NCI-H2171 (cell line): ENCODE measurements at regions not wholly inside any gene's neighbourhood (a gene's known extent, or its start where the extent isn't known, plus 50 kb on each side); places are given as distances from the start of the nearest gene placed in this dataset.

Source experiments
- DNase-seq: peaks from one replicate; lab custom pipeline; 2025; lab: John Stamatoyannopoulos, UW

GRCh38 chr1:29833581-29833980 lies 597.3 kb downstream of the PTPRU start:
- DNase-seq, result peak; percentile 21

- no peak for DNase-seq
Measured at GRCh38 chr1:29832936-29833335, 596.6 kb downstream of the PTPRU start.

DNA sequence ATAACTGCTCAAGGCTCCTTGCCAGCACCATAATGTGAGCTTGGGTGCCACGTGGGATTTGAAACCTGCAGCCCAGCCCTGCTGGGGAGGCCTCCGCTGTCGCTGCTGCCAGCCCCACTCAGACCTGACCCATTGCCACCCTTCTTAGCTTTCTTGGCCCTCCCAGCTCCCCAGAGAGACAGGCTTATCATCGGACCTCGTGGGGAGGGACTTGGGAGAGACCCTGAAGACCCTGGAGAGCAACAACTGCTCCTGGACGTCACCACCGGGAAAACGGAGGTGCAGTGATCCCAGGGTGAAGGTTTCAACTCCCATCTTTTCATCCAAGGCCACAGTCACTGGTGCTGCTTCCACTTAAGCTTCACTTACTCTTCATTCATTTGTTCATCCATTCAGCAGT lies 596.1 kb downstream of the PTPRU start:
- no peak for DNase-seq

DNA sequence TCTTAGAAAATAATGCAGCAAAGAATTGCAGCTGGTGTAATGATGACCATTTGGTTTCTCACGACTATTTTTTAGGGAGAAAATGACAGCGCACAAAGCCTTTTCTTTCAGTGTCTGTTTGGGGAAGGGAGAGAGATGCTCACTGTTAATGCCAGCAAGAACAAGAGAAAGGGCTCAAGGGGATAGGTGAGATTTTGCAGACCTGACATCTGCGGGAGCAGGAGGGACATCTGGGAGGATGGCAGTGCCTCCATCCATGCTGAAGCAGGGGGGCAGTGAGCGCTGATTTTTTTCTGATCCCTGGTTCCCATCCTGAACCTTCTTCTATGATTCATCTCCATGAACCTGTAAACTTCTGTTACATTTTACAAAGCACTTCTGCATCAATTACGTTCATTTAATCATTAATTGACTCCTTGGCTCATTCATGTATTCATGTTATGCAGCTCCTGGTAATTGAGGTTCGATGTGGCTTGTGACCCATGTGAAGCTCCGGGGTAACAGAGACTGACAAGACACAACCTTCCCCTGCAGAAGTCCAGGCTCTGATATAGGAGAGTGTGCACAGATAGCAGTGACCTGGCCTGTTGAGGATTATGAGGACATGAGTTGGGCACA lies 595.3 kb downstream of the PTPRU start:
- DNase-seq, result no peak

DNA sequence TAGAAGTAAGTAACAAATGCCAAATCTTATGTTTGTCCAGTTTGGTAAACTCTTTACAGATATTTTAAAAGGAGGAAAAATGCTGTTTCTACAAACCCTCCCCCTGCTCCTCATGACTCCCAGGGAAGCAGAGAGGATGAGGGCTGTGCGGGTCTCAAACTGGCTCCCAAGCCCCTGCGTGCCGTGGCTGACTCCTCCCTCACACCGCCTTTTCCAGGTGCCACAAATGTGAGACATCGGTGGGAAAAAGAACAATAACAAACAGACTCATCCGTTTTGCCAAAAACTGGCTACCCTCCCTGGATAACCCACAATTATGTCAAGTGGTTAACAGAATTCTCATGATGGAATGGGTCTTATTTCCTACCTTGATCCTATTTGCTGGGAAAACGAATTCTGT lies 594.6 kb downstream of the PTPRU start:
- DNase-seq, result no peak

- no peak for DNase-seq
Measured at GRCh38 chr1:29830383-29830782, 594.1 kb downstream of the PTPRU start.

DNA sequence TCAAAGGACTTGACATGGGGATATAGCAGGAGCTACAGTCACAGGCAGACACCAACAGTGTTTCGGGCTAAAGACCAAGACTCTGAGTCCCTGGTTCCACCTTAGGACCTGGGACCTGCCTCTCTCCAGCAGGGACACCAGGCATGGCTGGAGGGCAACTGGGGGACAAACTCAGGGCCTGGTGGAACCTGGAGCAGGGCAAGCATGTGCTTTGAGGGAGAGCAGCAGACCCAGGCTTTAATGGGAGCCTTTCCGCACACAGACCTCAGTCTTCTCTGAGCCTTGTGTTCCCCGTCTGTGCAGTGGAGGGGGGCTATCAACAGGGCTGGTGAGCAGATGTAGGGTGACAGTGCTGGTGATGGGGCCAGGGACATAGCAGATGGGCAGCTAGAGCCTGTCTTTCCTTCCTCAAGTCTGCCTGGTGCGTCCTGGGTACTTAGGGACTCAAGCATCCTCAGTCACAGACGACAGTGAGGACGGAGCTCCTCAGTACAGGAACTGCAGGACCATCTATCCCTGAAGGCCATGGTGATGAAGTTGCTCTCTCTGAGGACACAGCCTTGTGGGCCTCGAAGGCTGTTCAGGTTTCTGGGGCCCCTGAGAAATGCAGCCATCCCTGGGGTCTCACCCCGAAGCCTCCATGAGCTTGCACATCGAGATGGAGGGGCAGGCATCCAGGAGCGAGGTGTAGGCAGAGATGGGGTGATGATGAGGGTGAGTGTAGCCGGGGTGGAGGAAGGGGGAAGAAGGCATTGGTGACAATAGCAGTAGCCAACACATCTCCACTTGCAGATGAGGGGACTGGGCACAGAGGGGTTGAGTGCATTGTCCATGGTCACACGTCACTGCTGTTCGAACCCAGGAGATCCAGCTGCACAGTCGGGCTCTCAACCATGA lies 593.4 kb downstream of the PTPRU start:
- DNase-seq, result no peak

DNA sequence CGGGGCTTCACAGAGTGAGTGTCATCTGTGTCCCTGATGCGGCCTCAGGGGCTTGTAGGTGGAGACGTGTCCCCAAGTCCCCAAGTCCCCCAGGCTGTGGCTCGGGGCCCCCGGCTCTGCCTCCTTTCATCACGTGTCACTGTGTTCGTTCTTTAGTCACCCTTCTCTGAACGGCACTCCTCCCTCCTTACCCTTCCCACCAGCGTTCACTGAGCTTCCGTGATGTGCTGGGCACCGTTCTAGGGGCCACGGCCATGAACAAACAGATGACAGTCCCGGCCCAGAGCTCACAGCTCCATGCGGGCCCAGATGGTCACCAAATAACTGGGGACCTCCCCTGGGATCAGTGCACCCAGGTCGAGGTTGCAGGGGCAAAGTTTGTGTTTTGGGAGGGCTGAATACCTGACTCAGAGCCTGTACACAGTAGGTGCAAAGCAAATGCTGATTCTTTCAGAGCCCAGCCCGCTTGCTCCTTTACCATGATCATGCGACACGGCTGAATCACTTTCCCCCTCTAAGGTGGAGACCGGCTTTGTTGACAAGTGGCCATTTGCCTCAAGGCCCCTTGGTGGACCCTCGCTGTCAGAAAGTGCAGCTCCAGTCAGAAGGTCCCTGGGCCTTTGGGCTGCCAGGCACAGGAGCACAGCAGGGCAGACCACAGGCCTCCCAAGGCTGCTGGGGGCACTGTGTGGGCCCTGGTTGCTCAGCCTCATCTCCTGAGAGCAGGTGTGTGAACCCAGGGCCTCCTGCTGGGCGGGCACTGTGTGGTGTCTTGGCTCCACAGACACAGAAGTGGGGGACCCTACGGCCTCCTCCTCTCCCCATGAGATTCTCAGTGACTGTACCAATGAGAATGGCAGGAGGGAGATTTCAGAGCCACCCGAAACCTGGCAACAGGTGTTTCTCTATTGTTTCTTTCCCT lies 592.5 kb downstream of the PTPRU start:
- no peak for DNase-seq

- no peak for DNase-seq
Measured at GRCh38 chr1:29827801-29828525, 591.6 kb downstream of the PTPRU start.

GRCh38 chr1:29827237-29827750 lies 591.0 kb downstream of the PTPRU start:
- no peak for DNase-seq

DNA sequence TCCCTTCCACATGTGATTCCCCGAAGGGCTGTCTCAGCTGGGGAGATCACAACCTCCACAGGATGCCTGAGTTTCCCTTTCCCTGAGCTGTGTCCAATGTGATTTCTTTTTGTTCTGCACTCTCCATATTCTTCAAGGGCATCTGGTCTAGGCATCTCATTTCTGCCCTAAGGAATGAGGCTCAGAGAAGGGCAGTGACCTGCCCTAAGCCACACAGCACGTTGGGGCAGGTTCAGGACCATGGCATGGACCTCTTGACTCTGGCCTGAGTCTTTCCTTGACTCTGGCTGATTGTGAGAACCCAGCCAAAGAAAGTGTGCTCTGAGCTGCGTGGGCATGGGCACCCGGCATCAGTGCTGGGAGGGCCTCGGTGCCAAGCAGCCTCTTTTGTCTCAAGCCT lies 590.3 kb downstream of the PTPRU start:
- no peak for DNase-seq

GRCh38 chr1:29825941-29826415 lies 589.7 kb downstream of the PTPRU start:
- no peak for DNase-seq

GRCh38 chr1:29825274-29825940 lies 589.1 kb downstream of the PTPRU start:
- DNase-seq, result no peak

- no peak for DNase-seq
Measured at GRCh38 chr1:29824511-29825273, 588.4 kb downstream of the PTPRU start.

DNA sequence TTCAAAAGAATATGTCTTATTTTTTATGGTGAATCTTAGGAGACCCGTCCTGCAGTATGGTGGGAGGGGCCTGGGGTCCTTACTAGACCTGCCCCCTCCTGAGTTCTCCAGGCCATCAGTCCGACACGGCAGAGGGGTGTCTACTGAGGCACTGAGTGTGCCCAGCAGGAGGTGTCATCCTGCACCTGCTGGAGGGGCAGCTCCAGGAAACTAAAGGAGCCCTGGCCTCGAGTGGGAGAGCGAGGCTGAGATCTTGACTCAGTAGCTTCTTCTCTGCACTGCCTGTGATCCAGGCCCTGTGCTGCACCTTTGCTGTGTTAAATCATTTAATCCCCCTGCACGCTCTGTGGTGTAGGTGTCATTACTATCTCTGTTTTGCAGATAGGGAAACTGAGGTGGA lies 587.7 kb downstream of the PTPRU start:
- DNase-seq, result no peak

DNA sequence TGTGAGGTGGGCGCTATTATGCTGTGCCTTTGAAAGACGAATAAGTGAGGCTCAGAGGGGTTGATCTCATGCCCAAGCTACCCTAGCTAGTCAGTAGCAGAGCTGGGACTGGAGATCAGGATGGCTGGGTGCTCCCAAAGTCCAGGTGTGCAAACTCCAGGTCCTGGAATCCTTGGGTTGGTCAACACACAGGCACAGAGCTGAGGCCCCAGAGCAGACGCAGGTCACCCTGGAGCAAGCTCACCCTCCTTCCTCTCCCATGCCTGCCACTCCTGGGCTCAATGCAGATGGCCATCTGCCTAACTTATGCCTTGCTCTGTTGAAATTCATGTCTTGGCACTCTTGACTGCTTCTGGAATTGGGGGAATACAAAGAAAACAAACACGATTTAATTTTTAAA lies 587.2 kb downstream of the PTPRU start:
- no peak for DNase-seq

DNA sequence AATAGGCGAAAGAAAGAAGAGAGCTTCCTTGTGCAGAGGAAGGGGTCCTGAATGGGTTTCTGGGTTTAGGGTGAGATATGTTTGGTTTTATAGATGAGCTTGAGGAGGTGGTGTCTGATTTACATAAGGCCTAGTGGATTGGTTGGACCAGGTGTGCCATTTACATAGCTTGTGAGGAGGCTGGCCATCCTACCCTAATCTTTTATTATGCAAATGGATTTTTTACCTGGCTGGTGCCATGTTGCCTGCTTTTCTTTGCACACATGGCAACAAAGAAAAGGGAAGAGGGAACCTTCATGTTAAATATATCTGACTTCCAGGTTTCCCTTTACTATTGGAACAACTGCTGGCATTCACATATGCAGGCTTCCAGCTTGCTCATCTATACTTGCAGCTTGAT lies 585.3 kb downstream of the PTPRU start:
- no peak for DNase-seq

DNA sequence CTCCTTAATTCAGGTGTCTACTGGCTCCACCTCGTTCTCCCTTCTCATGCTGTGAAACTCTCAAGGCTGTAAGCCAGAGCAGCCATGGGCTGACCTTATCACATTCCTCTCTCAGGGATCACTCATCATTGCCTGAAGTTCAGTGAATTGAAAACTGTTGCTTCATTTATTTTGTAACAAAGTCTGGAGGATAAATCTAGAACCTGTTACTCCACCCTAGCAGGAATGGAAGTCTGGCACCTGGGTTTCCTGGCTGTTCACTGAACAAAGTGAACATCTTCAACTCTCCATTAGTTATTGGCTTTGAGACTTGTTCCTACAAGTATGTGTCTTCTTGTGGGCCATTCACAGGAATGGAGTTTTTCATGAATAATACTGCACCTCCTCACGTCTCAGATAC lies 584.1 kb downstream of the PTPRU start:
- DNase-seq, result no peak

GRCh38 chr1:29812408-29813135 lies 576.2 kb downstream of the PTPRU start:
- no peak for DNase-seq
